Nephron (organoid): ENCODE measurements at regions not wholly inside any gene's neighbourhood (a gene's known extent, or its start where the extent isn't known, plus 50 kb on each side); places are given as distances from the start of the nearest gene placed in this dataset.

Experiments
- H3K27ac Mint-ChIP-seq, 3 experiments: 2 replicates each; pipeline ENCODE4 v1.8.0; 2020; ENCODE audit warnings: mixed read lengths in 3 of 3, mild to moderate bottlenecking in 2 of 3, moderate library complexity in 1 of 3
- H3K27me3 Mint-ChIP-seq: 2 replicates; pipeline ENCODE4 v1.8.0; 2021; ENCODE audit warnings: low read depth, mild to moderate bottlenecking, moderate library complexity, mixed read lengths
- H3K36me3 Mint-ChIP-seq: 2 replicates; pipeline ENCODE4 v1.8.0; 2020; ENCODE audit warnings: low read depth, mixed read lengths
- H3K4me1 Mint-ChIP-seq: 2 replicates; pipeline ENCODE4 v1.8.0; 2020; ENCODE audit warnings: mixed read lengths
- H3K4me3 Mint-ChIP-seq, 3 experiments: 2 replicates each; pipeline ENCODE4 v1.8.0; 2020; ENCODE audit warnings: mild to moderate bottlenecking in 3 of 3, mixed read lengths in 3 of 3, moderate library complexity in 2 of 3
- H3K9me3 Mint-ChIP-seq: 2 replicates; pipeline ENCODE4 v1.8.0; 2020; ENCODE audit warnings: mixed read lengths
- TF ChIP-seq, protein P1 (sequence below), 3 experiments: fragments of 200-600 bp; sonication (generic); IDR thresholded peaks; one replicate each; pipeline ENCODE4 v1.5.0; 2021; ENCODE audit warnings: antibody characterized with exemption in 3 of 3; ENCODE audit not compliant: unreplicated experiment in 3 of 3

DNA sequence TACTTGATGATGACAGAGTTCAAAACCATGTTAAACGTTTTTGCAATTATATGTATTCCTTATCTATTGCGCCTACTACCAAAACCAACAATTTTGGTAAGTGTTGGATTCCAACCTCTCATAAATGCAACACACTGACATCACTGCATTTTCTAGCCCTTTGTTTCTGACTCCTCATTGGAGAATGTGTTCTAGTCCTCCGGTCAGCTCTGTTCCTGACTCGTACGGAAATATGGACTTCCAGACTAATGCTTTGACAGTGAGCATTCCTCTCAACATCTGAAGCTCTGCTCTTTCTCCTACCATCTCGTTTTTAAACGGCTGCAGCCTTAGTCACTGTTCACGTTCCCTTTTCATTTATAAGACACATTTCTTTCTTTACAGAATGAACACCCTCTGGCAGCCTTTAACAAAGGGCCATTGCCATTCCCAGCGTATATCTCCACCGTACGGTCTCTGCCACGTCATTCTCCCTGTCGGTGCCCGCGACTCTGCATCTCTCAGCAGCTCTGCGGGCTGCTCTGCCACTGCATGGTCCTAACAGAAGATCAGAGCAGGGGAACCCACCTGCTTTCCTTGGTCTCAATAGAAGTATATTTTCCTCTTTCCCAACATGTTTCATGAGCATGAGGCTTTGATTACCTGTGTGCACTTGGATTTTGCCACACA is 103.0 kb upstream of the SYNDIG1 start:
- no peak overlapping the region for H3K4me3 Mint-ChIP-seq
- no peaks in the 10 kb centered on the region for H3K36me3 Mint-ChIP-seq
- H3K27ac Mint-ChIP-seq: no peak overlapping the region
- H3K4me1 Mint-ChIP-seq: peaks cover 12% of the 10 kb centered on the region
- TF ChIP-seq, protein P1, sequence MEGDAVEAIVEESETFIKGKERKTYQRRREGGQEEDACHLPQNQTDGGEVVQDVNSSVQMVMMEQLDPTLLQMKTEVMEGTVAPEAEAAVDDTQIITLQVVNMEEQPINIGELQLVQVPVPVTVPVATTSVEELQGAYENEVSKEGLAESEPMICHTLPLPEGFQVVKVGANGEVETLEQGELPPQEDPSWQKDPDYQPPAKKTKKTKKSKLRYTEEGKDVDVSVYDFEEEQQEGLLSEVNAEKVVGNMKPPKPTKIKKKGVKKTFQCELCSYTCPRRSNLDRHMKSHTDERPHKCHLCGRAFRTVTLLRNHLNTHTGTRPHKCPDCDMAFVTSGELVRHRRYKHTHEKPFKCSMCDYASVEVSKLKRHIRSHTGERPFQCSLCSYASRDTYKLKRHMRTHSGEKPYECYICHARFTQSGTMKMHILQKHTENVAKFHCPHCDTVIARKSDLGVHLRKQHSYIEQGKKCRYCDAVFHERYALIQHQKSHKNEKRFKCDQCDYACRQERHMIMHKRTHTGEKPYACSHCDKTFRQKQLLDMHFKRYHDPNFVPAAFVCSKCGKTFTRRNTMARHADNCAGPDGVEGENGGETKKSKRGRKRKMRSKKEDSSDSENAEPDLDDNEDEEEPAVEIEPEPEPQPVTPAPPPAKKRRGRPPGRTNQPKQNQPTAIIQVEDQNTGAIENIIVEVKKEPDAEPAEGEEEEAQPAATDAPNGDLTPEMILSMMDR (IDR thresholded peaks at IDR 0.05; ENCODE audit: unreplicated experiment in 3 of 3): no peak
- H3K27me3 Mint-ChIP-seq: peaks cover 15% of the 10 kb centered on the region
- H3K9me3 Mint-ChIP-seq: peaks cover 3% of the 10 kb centered on the region

DNA sequence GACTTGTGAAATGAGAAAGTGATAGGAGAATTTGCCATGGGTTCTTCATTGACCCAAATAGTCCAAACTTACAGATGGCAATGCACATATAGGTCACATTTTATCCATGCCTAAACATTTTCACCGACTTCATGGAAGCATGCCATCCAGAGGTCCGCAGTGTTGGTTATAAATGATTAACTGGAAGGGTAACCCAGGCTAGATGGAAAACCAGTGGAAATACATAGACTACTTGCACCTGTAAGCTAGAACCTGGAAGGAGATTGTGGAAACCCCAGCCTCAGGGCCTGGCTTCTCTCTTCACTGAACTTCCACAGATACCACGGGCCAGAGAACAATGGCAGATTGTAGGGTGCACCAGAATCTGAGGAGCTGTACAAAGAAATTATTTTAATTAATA is 103.8 kb upstream of the SYNDIG1 start:
- no peaks in the 10 kb centered on the region for H3K36me3 Mint-ChIP-seq
- H3K4me1 Mint-ChIP-seq: peaks cover 12% of the 10 kb centered on the region
- TF ChIP-seq, protein P1 (IDR thresholded peaks at IDR 0.05; ENCODE audit: unreplicated experiment in 3 of 3): no peak
- H3K4me3 Mint-ChIP-seq: no peak overlapping the region
- peaks cover 15% of the 10 kb centered on the region for H3K27me3 Mint-ChIP-seq
- peaks cover 3% of the 10 kb centered on the region for H3K9me3 Mint-ChIP-seq
- no peak overlapping the region for H3K27ac Mint-ChIP-seq

DNA sequence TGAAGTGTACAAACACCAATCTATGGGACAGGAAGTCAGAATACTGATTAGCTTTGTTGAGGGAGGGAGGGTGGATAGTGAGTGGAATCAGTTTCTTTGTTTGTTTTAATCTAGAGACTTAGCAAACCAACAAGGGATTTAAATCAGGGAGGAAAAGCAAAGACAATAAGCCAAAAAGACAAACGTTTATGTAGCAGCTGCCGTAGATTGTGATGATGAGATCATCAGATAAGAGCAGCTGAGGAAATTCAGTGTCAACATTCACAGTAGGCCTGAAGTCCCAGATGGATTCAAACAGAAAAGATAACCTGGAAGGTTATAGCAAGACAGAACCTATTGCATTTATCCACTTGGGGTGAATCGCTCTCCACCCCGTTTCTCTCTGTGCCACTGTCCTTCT is 104.9 kb upstream of the SYNDIG1 start:
- no peaks in the 10 kb centered on the region for H3K36me3 Mint-ChIP-seq
- peaks cover 16% of the 10 kb centered on the region for H3K4me1 Mint-ChIP-seq
- TF ChIP-seq, protein P1 (IDR thresholded peaks at IDR 0.05; ENCODE audit: unreplicated experiment in 3 of 3): no peak
- no peak overlapping the region for H3K4me3 Mint-ChIP-seq
- peak overlapping the region in 2 of 3 experiments; percentile 13 to 44 for H3K27ac Mint-ChIP-seq
- H3K9me3 Mint-ChIP-seq: peaks cover 8% of the 10 kb centered on the region
- peaks cover 15% of the 10 kb centered on the region for H3K27me3 Mint-ChIP-seq

DNA sequence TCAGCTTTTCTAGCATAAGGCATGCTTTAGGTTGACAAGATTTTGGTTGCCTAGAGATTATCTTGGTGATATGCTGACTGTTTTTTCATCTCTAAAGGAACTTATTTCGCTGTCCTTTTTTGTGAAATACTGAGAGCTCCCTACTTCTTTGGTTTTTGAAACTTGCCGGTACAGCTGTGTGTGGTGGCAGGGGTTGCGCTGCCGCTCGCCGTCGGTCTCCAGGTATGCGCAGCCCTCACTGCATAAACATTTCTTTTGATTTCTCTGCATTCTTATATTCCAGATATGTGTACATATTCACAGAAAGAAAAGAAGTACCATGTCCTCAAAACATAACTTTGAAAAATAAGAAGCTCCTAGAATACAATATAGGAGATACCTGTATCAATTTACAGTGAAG is 106.4 kb upstream of the SYNDIG1 start:
- H3K27ac Mint-ChIP-seq: no peak overlapping the region
- H3K4me1 Mint-ChIP-seq: peaks cover 28% of the 10 kb centered on the region
- no peaks in the 10 kb centered on the region for H3K36me3 Mint-ChIP-seq
- TF ChIP-seq, protein P1 (IDR thresholded peaks at IDR 0.05; ENCODE audit: unreplicated experiment in 3 of 3): no peak
- H3K9me3 Mint-ChIP-seq: peaks cover 8% of the 10 kb centered on the region
- no peak overlapping the region for H3K4me3 Mint-ChIP-seq
- H3K27me3 Mint-ChIP-seq: peaks cover 8% of the 10 kb centered on the region

DNA sequence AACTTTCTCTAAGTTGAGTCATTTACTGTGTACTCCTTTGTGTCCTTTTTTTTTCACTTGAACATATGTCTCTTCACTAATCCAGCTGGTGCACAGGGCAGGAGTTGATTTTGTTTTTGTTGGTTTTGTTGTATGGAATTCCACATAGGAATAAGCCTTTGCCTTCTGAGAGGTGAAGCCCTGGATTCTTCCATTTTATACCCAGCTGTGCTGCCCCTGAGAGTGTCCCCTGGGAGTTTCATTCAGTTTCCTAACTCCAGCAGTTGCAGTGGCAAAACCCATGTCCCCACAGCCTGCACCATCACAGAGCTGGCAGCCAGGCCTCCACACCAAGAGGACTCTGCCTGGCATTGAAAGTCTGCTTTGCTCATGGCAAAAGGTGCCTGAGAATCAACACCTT is 107.3 kb upstream of the SYNDIG1 start:
- Mint-ChIP-seq H3K27me3 (peaks cover 8% of the 10 kb centered on the region), H3K4me3 (no peak overlapping the region), H3K27ac (no peak overlapping the region), H3K9me3 (peaks cover 8% of the 10 kb centered on the region), H3K4me1 (peaks cover 37% of the 10 kb centered on the region), H3K36me3 (no peaks in the 10 kb centered on the region)
- TF ChIP-seq, protein P1 (IDR thresholded peaks at IDR 0.05; ENCODE audit: unreplicated experiment in 3 of 3): no peak

DNA sequence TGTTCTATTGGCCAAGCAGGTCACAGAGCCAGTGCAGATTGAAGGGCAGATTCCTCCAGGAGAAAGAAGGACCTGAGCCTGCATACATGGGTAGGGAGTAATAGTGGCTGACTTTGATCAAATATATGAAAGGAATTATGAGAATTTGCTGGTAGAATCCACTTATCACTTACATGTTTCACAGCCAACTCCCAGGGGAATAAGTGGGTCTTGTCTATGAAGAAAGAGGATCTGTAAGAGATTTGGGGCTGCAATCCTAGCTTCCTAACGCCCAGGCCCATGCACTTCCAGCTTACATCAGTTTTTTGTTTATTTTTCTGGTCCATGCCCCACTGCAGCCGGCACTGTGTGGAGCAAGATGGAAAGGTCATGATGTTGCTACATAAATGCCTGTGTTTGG is 107.9 kb upstream of the SYNDIG1 start:
- Mint-ChIP-seq H3K4me3 (no peak overlapping the region), H3K36me3 (no peaks in the 10 kb centered on the region), H3K27me3 (peaks cover 6% of the 10 kb centered on the region), H3K9me3 (peaks cover 8% of the 10 kb centered on the region), H3K27ac (no peak overlapping the region), H3K4me1 (peaks cover 42% of the 10 kb centered on the region)
- TF ChIP-seq, protein P1 (IDR thresholded peaks at IDR 0.05; ENCODE audit: unreplicated experiment in 3 of 3): no peak
